H9 (cell line): ENCODE measurements at regions not wholly inside any gene's neighbourhood (a gene's known extent, or its start where the extent isn't known, plus 50 kb on each side); places are given as distances from the start of the nearest gene placed in this dataset.

ENCODE experiments used
- DNase-seq: peaks from one replicate; pipeline ENCODE4 v3.0.0-alpha.2; 2017
- H2AFZ ChIP-seq: one replicate; pipeline ENCODE4 v1.6.1; 2013; ENCODE audit warnings: mild to moderate bottlenecking, low read length, control low read depth, moderate library complexity
- H2AK5ac ChIP-seq: 2 replicates; pipeline ENCODE4 v1.6.1; 2013; ENCODE audit warnings: low read length, control low read depth, mixed read lengths; ENCODE audit not compliant: insufficient read length
- H2BK120ac ChIP-seq: one replicate; pipeline ENCODE4 v1.6.1; 2013; ENCODE audit warnings: low read depth, mild to moderate bottlenecking, low read length, control low read depth, inconsistent platforms; ENCODE audit not compliant: poor library complexity, severe bottlenecking
- H2BK12ac ChIP-seq: 2 replicates; pipeline ENCODE4 v1.6.1; 2013; ENCODE audit warnings: low read length, control low read depth, mixed read lengths, low read depth; ENCODE audit not compliant: insufficient read length
- H2BK15ac ChIP-seq: 2 replicates; pipeline ENCODE4 v1.6.1; 2013; ENCODE audit warnings: low read depth, low read length, control low read depth
- H2BK20ac ChIP-seq: one replicate; pipeline ENCODE4 v1.6.1; 2013; ENCODE audit warnings: low read depth, mild to moderate bottlenecking, low read length, control low read depth, inconsistent platforms; ENCODE audit not compliant: poor library complexity, severe bottlenecking
- H2BK5ac ChIP-seq: 2 replicates; pipeline ENCODE4 v1.6.1; 2013; ENCODE audit warnings: low read length, control low read depth, mixed read lengths; ENCODE audit not compliant: insufficient read length
- H3K14ac ChIP-seq: 2 replicates; pipeline ENCODE4 v1.6.1; 2013; ENCODE audit warnings: low read length, control low read depth; ENCODE audit not compliant: insufficient read depth
- H3K18ac ChIP-seq: 2 replicates; pipeline ENCODE4 v1.6.1; 2013; ENCODE audit warnings: low read depth, mild to moderate bottlenecking, mixed read lengths, low read length, control low read depth; ENCODE audit not compliant: insufficient read length
- H3K23ac ChIP-seq: 2 replicates; pipeline ENCODE4 v1.6.1; 2013; ENCODE audit warnings: low read length, control low read depth, mixed read lengths, low read depth; ENCODE audit not compliant: insufficient read length
- H3K23me2 ChIP-seq: 2 replicates; pipeline ENCODE4 v1.6.1; 2013; ENCODE audit warnings: low read depth, mild to moderate bottlenecking, mixed read lengths, low read length, control low read depth; ENCODE audit not compliant: insufficient read length, poor library complexity, severe bottlenecking
- H3K27ac ChIP-seq: 2 replicates; pipeline ENCODE4 v1.5.1; 2013; ENCODE audit warnings: low read length, control low read depth, mixed read lengths, low read depth; ENCODE audit not compliant: insufficient read length
- H3K27me3 ChIP-seq: 2 replicates; pipeline ENCODE4 v1.6.1; 2013; ENCODE audit warnings: low read length, control low read depth, inconsistent platforms; ENCODE audit not compliant: insufficient read depth
- H3K4ac ChIP-seq: 2 replicates; pipeline ENCODE4 v1.6.1; 2013; ENCODE audit warnings: low read depth, mild to moderate bottlenecking, control low read depth, inconsistent platforms, low read length, moderate library complexity
- H3K4me1 ChIP-seq: 2 replicates; pipeline ENCODE4 v1.6.1; 2013; ENCODE audit warnings: low read length, control low read depth, inconsistent platforms; ENCODE audit not compliant: insufficient read depth
- H3K4me2 ChIP-seq: 2 replicates; pipeline ENCODE4 v1.6.1; 2013; ENCODE audit warnings: low read length, control low read depth, mixed read lengths; ENCODE audit not compliant: insufficient read length, insufficient read depth
- H3K56ac ChIP-seq: 2 replicates; pipeline ENCODE4 v1.6.1; 2013; ENCODE audit warnings: low read depth, mild to moderate bottlenecking, mixed read lengths, low read length, control low read depth; ENCODE audit not compliant: insufficient read length
- H3K79me1 ChIP-seq: 2 replicates; pipeline ENCODE4 v1.6.1; 2013; ENCODE audit warnings: low read depth, mild to moderate bottlenecking, moderate library complexity, low read length, control low read depth, inconsistent platforms; ENCODE audit not compliant: insufficient read depth, poor library complexity, severe bottlenecking
- H3K79me2 ChIP-seq: 2 replicates; pipeline ENCODE4 v1.6.1; 2013; ENCODE audit warnings: low read length, control low read depth, inconsistent platforms; ENCODE audit not compliant: insufficient read depth
- H3K9ac ChIP-seq: 2 replicates; pipeline ENCODE4 v1.6.1; 2013; ENCODE audit warnings: low read length, control low read depth, mixed read lengths; ENCODE audit not compliant: insufficient read length; ENCODE audit errors: extremely low read depth
- H3K9me3 ChIP-seq: one replicate; pipeline ENCODE4 v1.6.1; 2013; ENCODE audit warnings: low read depth, low read length, inconsistent platforms; ENCODE audit not compliant: control insufficient read depth
- H3T11ph ChIP-seq: one replicate; pipeline ENCODE4 v1.6.1; 2013; ENCODE audit warnings: mild to moderate bottlenecking, low read length, control low read depth, inconsistent platforms
- H4K20me1 ChIP-seq: one replicate; pipeline ENCODE4 v1.6.1; 2013; ENCODE audit not compliant: control insufficient read depth, insufficient read length, insufficient read depth
- H4K5ac ChIP-seq: 2 replicates; pipeline ENCODE4 v1.6.1; 2013; ENCODE audit warnings: low read depth, mild to moderate bottlenecking, mixed read lengths, low read length, control low read depth; ENCODE audit not compliant: insufficient read length
- H4K8ac ChIP-seq: replicated peaks from 2 replicates; pipeline ENCODE4 v1.6.1; 2013; ENCODE audit warnings: low read length, control low read depth, mixed read lengths, low read depth; ENCODE audit not compliant: insufficient read length
- H4K91ac ChIP-seq: 2 replicates; pipeline ENCODE4 v1.6.1; 2013; ENCODE audit warnings: low read depth, mild to moderate bottlenecking, moderate library complexity, mixed read lengths, low read length, control low read depth; ENCODE audit not compliant: insufficient read length
- H3K27ac Mint-ChIP-seq, 3 experiments: 2 replicates in 2 of 3; 3 replicates in 1 of 3; pipeline ENCODE4 v1.8.0; 2020 to 2021; ENCODE audit warnings: mixed read lengths in 3 of 3, mild to moderate bottlenecking in 1 of 3, moderate library complexity in 1 of 3
- H3K27me3 Mint-ChIP-seq: 2 replicates; pipeline ENCODE4 v1.8.0; 2021; ENCODE audit warnings: low read depth, mild to moderate bottlenecking, moderate library complexity, mixed read lengths
- H3K36me3 Mint-ChIP-seq, 3 experiments: 2 replicates in 2 of 3; 3 replicates in 1 of 3; pipeline ENCODE4 v1.8.0; 2020 to 2021; ENCODE audit warnings: low read depth in 3 of 3, mixed read lengths in 3 of 3; ENCODE audit not compliant: insufficient read depth in 1 of 3
- H3K4me1 Mint-ChIP-seq, 2 experiments: 2 replicates each; pipeline ENCODE4 v1.8.0; 2020; ENCODE audit warnings: mixed read lengths in 2 of 2
- H3K4me3 Mint-ChIP-seq, 2 experiments: 2 replicates in 1 of 2; 3 replicates in 1 of 2; pipeline ENCODE4 v1.8.0; 2020 to 2021; ENCODE audit warnings: mild to moderate bottlenecking in 2 of 2, mixed read lengths in 2 of 2, moderate library complexity in 1 of 2
- H3K9me3 Mint-ChIP-seq, 2 experiments: 2 replicates in 1 of 2; 3 replicates in 1 of 2; pipeline ENCODE4 v1.8.0; 2020; ENCODE audit warnings: mild to moderate bottlenecking in 2 of 2, mixed read lengths in 2 of 2, moderate library complexity in 1 of 2
- CTCF ChIP-seq: fragments of 200-600 bp; sonication (generic); conservative IDR thresholded peaks from 3 replicates; pipeline ENCODE4 v1.8.0; 2021; ENCODE audit warnings: antibody characterized with exemption, mild to moderate bottlenecking
- WGBS: extraction: QIAGEN DNeasy Blood & Tissue Kit; methylation state at CpG from one replicate; pipeline ENCODE4 v1.1.7; 2013; ENCODE audit warnings: missing lambda C conversion rate, low lambda C conversion rate, mixed read lengths; ENCODE audit not compliant: insufficient read length; ENCODE audit errors: extremely low coverage; 5-methylcytosine and 5-hydroxymethylcytosine counted together

GRCh38 chr2:195408811-195409210 is 248.2 kb upstream of the SLC39A10 start:
- H2BK5ac ChIP-seq, result no peak overlapping the region
- no peak overlapping the region for H2AK5ac ChIP-seq
- no peaks in the 10 kb centered on the region for H3K79me1 ChIP-seq
- Mint-ChIP-seq H3K27ac (no peak overlapping the region), H3K4me3 (no peak overlapping the region), H3K9me3 (no peaks in the 10 kb centered on the region), H3K4me1 (peaks cover 17 to 18% of the 10 kb centered on the region in 2 experiments), H3K36me3 (no peaks in the 10 kb centered on the region), H3K27me3 (no peaks in the 10 kb centered on the region)
- no peaks in the 10 kb centered on the region for H3K9me3 ChIP-seq
- H3K4me1 ChIP-seq, result peaks cover 7% of the 10 kb centered on the region
- H4K5ac ChIP-seq, result no peak overlapping the region
- no peak overlapping the region for H2BK15ac ChIP-seq
- H4K8ac ChIP-seq, result no peak overlapping the region
- no peak overlapping the region for H3K27ac ChIP-seq
- H3K9ac ChIP-seq, result no peak overlapping the region
- DNase-seq, result no peak
- no peaks in the 10 kb centered on the region for H4K20me1 ChIP-seq
- H2BK20ac ChIP-seq, result no peak overlapping the region
- no peak overlapping the region for H2BK120ac ChIP-seq
- H4K91ac ChIP-seq, result no peak overlapping the region
- TF ChIP-seq CTCF, result no peak
- H2AFZ ChIP-seq, result no peak overlapping the region
- no peak overlapping the region for H3K4me2 ChIP-seq
- no peaks in the 10 kb centered on the region for H3K79me2 ChIP-seq
- no peak overlapping the region for H3T11ph ChIP-seq
- H2BK12ac ChIP-seq, result no peak overlapping the region
- no peak overlapping the region for H3K4ac ChIP-seq
- no peaks in the 10 kb centered on the region for H3K27me3 ChIP-seq
- H3K14ac ChIP-seq, result no peak overlapping the region
- H3K23ac ChIP-seq, result no peak overlapping the region
- no peaks in the 10 kb centered on the region for H3K23me2 ChIP-seq
- H3K18ac ChIP-seq, result no peak overlapping the region
- no peak overlapping the region for H3K56ac ChIP-seq
- WGBS, result no CpG with 5 or more reads among the region's 1 CpG
